ENCODE measurements at regions not wholly inside any gene's neighbourhood (a gene's known extent, or its start where the extent isn't known, plus 50 kb on each side); places are given as distances from the start of the nearest gene placed in this dataset.
"Not testable (repeated sequence)": the region's sequence is repeated elsewhere in the genome, so short reads cannot be mapped to it uniquely, and the experiment has no call there.

DNA sequence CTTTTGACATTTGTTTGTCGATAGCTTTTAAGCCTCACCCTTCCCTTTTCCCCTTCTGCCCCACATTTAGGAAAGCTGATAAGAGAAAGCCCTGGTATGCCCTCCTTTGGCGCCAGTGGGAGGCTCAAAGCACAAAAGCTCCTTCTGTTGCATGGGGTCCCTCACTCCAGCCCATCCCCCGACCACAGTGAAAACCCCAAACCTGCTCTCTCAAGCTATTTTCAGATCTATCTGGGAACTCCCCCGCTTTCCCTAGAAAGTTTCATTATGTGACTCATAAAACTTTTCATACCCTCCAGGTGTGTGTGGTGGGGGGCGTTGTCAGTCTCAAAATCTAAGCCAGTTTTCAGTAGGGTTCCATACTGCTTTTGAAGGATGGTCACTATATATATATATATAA lies 259.0 kb upstream of the PCDH7 start:
- DNase-seq = no peak

DNA sequence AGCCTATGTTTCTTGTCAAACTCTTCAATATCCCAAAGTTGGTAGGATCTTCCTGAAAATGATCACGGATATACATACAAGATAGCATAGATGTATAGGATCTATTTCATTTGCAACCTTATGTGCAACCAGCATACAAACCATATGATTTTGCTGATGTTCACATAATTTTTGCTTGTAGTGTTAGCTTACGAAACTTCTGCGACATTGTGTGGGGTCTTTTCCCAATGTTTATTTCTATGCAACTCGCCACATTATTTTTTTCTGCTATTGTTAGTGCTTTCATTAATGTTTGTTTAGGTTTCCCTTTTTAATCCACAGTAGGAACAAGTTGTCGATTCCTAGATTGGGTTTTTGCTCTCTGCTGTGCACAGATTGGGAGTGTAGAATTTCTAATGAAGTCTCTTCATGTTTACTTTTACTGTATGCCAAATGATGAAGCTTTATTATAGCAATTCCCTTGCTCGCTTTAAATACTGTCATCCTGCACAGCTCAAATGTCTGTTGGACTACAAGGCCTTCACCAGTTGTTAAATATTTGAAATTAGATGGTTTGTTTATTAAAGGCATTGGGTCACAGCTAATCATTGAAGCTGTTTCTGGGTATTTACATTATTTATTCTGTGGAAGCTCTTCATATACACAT lies 257.6 kb upstream of the PCDH7 start:
- DNase-seq = no peak

DNA sequence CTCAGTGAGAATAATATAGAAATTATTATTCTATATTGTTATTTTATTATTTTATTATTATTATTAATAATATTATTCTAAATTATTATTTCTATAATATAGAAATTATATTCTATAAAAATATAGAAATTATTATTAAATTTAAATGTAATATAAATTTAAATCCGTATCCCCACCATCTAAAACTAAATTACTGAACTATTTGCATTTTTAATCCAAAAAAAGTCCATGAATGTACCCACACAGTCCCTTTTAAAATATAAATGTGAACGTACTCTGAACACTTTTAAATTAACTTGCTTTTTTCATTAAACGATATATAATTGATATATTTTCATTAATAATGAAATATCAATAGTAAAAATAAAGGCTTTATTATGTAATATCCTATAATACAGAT lies 248.3 kb upstream of the PCDH7 start:
- DNase-seq = no peak

DNA sequence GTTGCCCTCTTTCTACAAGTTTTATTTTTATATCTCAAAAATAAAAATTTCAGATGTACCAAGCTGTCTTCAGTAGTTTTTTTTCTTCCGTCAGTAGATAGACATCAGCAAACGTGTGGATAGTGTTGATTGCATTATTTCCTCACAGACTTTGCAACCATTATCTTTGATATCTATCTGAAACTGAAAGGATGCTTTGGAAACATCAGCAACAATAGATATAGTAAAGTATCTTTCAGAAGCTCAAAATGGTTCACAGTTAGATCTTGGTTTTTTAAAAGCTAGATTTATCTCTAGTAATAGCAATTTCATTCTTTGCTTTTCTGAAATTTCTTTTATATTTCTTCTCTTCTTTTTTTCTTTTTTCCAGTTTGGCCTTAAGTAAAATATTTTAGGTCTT lies 246.9 kb upstream of the PCDH7 start:
- DNase-seq = no peak

DNA sequence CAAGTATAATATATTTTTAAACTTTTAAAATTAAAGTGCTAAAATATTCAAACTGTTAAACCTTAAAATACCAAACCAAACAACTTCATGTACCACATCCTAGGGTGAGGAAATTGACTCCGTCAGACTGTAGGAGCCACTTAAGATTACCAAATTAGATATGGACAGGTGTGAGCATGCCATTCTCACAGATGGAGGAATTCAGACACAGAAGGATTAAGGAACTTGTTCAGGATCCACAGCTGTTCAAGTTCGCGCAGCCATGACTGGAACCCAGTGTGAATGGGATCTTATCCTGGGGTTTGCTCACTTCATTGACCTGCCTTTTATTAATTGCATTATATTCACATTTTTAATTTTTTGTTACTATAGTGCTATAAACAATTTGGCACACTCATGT lies 224.9 kb upstream of the PCDH7 start:
- DNase-seq = no peak

DNA sequence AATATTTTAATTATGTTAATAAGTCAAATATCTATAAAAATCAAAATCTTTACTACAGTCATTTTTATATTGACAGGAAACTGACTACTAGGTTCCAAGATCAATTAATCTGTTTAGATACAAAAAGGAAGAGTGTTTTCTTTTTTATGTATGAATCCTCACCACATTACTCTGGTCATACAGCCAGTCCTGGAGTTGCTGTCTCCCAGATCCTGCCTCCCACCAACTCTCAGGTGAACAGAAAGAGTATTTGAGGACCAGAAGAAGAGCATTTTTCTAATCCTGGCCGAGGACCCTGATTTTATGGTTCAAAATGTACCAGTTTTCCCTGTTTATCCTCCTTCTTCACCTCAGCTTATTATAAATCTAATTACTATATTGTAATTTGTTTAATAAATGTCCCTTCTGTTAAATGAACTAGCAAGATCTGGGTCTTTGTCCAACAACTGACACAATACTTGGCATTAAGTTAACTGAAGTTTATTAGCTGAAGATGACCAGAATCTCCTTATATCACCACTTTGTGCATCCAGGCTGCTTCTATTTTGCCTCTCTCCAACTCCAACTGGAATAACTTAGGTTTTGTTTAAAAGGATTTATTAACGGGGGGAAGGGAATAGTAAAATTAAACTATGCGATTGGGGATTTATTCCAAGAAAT lies 224.4 kb upstream of the PCDH7 start:
- no peak for DNase-seq

DNA sequence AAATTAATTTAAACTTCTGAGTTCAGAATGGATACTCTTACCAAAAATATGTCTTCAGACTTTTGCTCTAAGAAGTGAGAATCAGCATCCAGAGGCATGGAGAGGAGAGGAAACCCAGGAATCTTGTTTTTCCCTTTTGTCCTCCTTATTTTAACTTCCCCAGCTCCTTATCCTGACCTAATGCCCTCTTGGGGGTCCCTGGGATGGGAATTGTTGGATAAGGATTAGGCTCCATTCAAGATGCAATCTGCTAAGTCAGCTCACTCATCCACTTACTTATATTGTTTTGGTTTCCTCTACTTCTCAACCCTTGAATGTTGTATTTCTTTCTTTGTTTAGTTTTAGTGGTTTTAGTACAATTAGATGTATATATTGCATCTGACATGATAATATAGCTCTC lies 208.4 kb upstream of the PCDH7 start:
- DNase-seq = no peak

DNA sequence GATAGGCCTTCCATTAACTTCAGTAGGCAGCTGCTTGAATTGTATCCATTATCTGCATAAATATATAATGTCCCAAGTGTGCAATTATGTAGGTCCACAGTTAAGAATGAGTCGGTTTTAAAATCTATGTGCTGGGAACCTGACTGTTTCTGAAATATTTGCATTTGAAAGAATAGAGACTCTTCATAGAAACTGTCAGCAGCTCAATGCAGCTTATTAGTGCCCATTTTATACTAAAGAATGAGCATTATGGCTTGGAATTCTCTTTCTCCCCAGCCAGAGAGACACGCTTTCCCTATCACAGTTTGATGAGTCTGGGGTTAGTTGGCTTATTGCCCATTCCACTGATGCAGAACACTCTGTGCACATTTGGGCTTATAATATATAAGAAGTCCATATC lies 202.0 kb upstream of the PCDH7 start:
- no peak for DNase-seq

DNA sequence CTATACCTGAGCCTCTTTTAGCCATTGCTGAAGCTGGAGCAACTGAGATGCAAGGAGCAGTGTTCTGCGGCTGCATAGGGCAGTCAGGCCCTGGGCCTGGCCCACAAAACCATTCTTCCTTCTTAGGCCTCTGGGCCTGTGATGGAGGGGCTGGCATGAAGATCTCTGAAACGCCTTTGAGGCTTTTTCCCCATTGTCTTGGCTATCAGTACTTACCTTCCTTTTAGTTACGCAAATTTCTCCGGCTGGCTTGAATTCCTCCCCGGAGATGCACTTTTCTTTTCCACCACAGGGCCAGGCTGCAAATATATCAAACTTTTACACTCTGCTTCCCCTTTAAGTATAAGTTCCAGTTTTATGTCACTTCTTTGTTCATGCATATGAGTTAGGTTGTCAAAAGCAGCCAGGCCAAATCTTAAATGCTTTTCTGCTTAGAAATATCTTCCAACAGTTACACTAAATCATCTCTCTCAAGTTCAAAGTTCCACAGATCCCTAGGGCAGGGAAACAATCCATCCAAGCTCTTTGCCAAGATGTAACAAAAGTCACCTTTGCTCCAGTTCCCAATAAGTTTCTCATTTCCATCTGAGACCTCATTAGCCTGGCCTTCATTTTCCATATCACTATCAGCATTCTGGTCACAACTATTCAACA lies 194.4 kb upstream of the PCDH7 start:
- DNase-seq = no peak

DNA sequence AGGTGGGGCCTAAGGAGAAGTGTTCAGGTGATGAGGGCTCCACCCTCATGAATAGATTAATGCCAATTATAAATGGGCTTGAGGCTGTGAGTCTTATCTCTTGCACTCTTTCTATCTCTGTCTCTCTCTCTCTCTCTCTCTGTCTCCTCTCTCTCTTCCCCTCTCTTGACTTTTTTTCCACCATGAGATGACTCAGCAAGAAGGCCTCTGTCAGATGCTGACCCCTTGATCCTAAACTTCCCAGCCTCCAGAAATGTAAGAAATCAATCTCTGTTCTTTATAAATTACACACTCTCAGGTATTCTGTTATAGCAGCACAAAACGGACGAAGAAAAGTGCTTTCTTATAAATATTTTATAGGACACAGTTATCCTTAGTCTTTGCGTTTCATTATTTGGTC lies 184.9 kb upstream of the PCDH7 start:
- DNase-seq = no peak

DNA sequence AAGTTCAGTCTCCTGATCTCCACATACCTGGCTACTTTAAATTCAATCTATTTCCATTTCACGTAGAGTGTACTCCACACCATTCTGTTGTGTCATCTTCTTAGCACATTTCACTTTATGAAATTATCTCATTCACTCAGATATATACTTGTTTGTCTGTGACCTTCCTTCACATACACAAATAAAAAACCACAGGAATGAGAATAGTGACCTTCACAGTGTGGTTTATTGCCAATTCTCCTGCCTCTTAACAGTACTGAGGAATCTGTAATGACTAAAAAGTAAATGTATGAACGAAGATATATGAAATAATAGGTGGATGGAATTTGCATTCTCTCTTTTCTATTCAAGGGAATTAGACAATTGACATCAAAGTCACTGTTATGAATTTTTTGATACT lies 183.9 kb upstream of the PCDH7 start:
- DNase-seq = no peak

DNA sequence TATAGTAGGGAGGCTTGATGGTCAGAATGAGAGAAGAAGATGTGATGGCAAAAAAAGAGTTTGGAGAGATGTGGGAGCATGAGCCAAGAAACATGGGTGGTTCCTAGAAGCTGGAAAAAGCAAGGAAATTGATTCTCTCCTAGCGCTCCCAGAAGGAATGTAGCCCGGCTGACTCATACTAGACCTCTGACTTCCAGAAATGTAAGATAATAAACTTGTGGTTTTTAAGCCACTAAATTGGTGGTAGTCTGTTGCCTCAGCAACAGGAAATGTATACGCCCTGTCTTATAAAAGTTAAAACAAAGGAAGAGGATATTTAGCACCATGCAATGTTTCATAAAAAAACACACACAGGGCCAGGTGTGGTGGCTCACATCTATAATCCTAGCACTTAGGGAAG lies 182.7 kb upstream of the PCDH7 start:
- no peak for DNase-seq

DNA sequence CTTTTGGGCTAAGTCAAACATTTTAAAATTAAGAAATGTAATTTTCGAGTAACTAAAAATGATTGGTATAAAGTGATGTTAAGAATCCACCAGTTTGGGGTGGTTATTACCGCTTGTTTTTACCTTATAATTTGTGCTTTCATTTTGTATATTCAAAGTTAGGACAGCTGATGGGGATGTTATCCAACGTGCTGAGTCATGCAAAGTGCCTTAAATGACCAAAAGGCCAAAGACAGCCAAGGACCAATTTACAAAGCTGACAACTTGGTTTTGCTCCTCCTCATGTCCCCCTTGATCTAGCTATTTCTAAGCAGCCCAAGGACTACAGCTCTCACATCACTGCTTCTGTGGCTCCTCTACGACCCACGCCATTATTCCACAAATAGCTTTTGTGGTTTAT lies 181.4 kb upstream of the PCDH7 start:
- no peak for DNase-seq

DNA sequence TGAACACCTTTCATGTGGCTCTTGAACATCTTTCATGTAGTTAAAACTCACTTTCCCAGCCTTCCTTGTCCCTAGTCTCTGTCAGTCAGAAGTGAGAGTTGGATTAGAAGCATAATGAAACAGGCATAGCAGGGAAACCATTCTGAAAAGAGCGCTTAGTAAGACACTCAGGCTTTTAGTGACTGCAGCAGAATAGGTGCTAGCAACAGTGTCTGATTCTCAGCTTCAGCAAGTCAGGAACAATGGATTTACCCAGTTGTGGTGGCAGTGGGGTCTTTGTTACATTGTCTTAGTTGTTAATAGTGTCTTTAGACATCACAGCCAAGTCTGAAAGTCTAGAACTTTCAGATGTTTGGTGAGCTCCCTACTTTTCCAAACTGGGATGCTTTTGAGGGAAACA lies 177.1 kb upstream of the PCDH7 start:
- no peak for DNase-seq

DNA sequence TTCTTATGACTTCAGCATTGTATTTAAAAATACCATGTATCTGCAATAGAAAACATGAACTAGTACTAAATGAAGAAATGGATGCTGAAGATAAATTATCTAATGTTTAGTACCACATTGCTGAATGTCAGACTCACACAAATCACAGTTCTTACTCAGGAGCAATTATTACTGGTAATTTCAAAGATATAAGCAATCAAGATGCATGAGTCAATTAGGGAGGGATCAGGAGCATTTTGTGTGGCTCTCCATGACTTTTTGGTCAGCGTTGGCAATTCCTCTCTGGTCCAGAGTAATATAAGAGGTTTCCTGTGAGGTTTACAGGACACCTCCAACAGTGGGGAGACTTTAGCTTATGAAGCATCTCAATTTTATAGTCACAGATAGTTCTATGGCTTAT lies 167.0 kb upstream of the PCDH7 start:
- no peak for DNase-seq

DNA sequence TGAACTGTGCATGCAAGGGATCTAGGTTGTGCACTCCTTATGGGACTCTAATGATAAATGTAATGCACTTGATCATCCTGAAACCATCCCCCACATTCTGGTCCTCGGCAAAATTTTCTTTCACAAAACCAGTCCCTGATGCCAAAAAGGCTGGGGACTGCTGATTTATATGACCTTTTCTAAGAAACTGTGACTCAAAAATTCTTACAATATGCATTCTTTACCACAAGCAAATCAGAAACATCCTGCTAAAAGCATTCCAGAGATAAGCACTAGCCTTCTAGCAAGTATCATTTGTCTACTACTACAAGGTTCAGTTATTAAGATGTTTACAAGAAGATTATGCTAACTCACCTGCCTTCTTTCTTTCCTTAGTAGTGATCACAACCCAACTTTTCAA lies 166.5 kb upstream of the PCDH7 start:
- no peak for DNase-seq

DNA sequence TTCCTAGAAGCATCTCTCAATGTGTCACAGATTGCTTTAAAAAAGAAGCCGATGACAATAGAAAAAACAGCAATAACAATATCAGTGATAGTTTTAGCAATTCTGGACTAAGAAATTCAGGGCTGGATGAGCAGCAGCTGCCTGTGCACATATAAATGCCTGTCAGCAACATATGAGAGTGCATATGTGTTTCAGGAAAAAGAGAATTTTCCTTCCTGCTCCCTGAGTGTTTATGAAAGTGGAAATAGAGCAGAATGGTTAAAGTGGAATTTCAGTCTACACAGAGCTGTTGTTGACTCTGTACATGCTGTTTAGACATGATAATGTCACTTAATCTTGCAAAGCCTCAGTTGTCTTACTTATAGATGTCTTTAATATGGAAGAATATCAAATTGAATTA lies 164.4 kb upstream of the PCDH7 start:
- no peak for DNase-seq

DNA sequence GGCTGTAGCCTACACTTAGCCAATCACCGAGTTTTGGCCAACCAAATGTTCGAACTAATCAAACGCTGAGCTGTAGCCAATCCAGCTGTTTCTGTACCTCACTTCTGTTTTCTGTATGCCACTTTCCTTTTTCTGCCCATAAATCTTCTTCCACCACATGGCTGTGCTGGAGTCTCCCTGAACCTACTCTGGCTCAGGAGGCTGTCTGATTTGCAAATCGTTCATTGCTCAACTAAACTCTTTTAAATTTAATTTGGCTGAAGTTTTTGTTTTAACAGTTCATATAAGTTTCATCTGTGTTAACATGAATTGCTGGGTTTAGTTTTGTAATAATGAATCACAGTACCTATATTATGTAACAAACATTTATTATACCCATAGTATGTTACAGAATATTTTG lies 160.7 kb upstream of the PCDH7 start:
- DNase-seq = no peak

DNA sequence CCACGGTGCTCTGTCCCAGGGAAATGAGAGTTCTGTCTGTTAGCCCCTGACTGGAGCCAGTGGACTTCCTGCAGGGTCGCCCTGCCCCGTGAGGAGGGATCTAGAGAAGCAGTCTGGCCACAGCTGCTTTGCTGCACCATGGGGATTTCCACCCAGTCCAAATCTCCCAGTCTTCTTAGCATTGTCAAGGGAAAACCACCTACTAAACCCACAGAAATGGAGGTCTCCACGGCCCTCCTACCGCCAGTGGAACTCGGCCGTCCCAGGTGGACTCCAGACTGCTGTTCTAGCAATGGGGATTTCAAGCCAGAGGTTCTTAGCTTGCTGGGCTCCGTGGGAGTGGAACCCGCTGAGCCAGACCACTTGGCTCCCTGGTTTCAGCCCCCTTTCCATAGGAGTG lies 133.3 kb upstream of the PCDH7 start:
- DNase-seq = no peak

DNA sequence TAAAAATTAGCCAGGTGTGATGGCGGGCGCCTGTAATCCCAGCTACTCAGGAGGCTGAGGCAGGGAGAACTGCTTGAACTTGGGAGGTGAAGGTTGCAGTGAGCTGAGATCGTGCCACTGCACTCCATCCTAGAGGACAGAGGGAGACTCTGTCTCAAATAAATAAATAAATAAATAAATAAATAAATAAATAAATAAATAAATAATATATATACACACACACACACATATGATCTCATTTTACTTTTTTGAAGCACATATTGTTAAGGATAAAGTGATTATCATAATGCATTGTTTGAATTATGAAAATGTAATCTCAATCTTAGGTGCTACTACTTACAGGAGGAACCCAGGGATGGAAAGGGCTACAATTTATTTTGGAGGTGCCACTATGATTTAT lies 130.5 kb upstream of the PCDH7 start:
- not testable (repeated sequence) for DNase-seq

DNA sequence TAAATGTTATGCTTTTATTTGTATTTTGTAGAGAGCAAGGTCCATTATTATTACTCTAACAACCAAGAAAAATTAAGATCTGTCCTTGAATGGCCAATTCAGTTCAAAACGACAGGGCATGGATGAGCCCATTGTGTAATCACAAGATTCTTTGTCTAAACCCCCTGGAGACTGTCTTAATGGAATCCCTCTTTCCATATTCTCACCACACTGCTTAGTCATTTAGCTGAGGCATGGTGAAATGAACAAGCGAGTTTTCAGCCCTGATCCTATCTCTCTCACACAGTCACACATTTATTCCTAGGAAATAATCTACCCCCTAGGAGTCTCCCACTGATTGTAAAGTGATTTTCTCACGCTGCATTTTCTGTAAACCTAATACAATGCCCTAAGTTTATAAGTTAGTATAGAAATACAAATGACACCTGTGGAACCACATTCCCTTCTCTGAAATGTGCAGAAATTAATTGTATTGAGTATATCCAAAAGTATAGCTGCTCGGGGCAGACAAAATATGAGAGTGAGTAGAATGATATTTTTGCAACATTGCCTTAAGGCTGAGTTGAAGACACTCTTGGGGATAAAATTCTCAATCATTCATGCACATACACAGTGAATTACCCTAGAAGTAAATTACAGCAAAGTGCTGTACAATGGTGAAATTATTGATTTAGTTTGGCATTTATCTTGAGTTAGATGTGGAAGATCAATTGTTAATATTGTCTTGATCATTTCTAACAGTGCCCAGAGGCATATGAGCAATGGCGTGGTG lies 119.7 kb upstream of the PCDH7 start:
- no peak for DNase-seq

DNA sequence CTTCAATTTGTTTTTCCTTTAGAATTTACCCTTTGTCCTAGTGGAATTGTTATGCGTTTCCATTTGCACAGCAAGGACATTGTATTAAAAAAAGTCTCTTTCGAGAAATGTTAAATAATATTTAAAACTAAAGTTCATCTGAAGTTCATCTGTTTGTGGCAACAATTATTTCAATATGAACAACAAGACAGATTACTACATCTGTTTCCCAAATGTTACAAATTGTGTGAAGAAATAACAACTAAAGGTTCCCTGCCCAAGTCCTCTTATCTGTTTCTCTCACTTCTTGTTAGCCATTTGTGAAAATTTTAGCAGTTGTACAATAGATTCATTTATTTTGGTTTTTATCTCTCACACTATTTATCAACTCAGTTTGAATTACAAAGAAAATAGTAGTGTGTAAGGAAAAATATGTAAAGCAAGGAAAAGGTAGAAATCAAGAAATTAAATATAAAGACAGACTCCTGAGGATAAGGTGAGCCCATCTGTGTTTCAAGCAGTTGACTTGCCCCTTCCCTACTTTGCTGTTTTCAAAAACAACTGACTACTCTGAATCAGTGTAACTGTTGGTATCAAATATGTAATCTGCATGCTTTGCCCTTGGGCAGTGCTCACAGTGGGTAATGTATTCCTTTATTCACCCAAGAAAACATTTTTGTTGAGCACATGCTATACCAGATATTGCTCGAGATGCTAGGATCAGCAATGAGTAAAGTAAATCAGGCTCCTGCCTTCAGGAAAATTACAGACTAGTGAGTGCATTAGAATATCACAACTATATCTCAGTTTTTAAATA lies 118.9 kb upstream of the PCDH7 start:
- no peak for DNase-seq

All from C1 segment of cervical spinal cord (tissue), 14 donors.